Heart left ventricle (tissue), 13 donors: ENCODE measurements at regions not wholly inside any gene's neighbourhood (a gene's known extent, or its start where the extent isn't known, plus 50 kb on each side); places are given as distances from the start of the nearest gene placed in this dataset.

Source experiments
- POLR2A ChIP-seq, 2 donors: fragments of 450-650 bp; IDR thresholded peaks; one replicate each; pipeline ENCODE4 v1.6.1; 2017; ENCODE audit warnings: antibody characterized with exemption in 2 of 2, mild to moderate bottlenecking in 2 of 2, moderate library complexity in 2 of 2
- TF ChIP-seq, protein P1 (sequence below), 12 donors: fragments of 200-600 bp; sonication (generic) in 4 of 12; IDR thresholded peaks; one replicate each; pipeline versions ENCODE4 v1.5.0 to v1.8.0; 2018 to 2022; ENCODE audit warnings: antibody characterized with exemption in 12 of 12, mild to moderate bottlenecking in 5 of 12
- donor health status: ischemic (EF 13 %, LVEDD 7.1; RV severe dilation, severe dysfunction).
- donor health status: DM: no; HTN: yes; CAD: no.
- donor health status: DM: no; HTN: no; CAD: no.
- donor health status: ischemic (EF 25% LVEDD 6.9; RV normal size, moderate dysfunction).
- donor health status: ischemic (EF 25% LVEDD 5.7; RV mildly dilated, moderate dysfunction).
- donor health status: ischemic (EF 35%, LVEDD 5.7; RV mildly dilated, moderate dysfunction).
- donor health status: nonischemic (EF 11% LVEDD 7.7; RV severe dilation, severe dysfunction).
- donor health status: DM: yes; HTN: yes; CAD: no.
- donor health status: PGD.
- donor health status: ischemic (EF 29% LVEDD 5.4; RV normal size, mild dysfunction).
- donor health status: nonischemic (EF 23%, LVEDD 6.1; RV moderate dilation, normal function).

GRCh38 chr5:68122439-68123328 is 92.9 kb upstream of the PIK3R1 start:
- TF ChIP-seq, protein P1, sequence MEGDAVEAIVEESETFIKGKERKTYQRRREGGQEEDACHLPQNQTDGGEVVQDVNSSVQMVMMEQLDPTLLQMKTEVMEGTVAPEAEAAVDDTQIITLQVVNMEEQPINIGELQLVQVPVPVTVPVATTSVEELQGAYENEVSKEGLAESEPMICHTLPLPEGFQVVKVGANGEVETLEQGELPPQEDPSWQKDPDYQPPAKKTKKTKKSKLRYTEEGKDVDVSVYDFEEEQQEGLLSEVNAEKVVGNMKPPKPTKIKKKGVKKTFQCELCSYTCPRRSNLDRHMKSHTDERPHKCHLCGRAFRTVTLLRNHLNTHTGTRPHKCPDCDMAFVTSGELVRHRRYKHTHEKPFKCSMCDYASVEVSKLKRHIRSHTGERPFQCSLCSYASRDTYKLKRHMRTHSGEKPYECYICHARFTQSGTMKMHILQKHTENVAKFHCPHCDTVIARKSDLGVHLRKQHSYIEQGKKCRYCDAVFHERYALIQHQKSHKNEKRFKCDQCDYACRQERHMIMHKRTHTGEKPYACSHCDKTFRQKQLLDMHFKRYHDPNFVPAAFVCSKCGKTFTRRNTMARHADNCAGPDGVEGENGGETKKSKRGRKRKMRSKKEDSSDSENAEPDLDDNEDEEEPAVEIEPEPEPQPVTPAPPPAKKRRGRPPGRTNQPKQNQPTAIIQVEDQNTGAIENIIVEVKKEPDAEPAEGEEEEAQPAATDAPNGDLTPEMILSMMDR (IDR thresholded peaks at IDR 0.05), result no peak
- TF ChIP-seq POLR2A (IDR thresholded peaks at IDR 0.05), result no peak
